ENCODE measurements at regions not wholly inside any gene's neighbourhood (a gene's known extent, or its start where the extent isn't known, plus 50 kb on each side); places are given as distances from the start of the nearest gene placed in this dataset.

- in situ Hi-C loops (cut with MboI; ENCODE audit: low pct_unique_long_range_greater_than_20kb, low sequenced_read_pairs, unreplicated experiment): no loop called here
- DNase-seq (ENCODE audit: low spot score): no peak
- TF ChIP-seq CTCF (IDR thresholded peaks at IDR 0.05; ENCODE audit: extremely low read depth, insufficient read depth, missing control alignments): no peak
Observed at GRCh38 chr3:16739541-16740105, 134.4 kb upstream of the DAZL start.

- no peak for DNase-seq (ENCODE audit: low spot score)
- TF ChIP-seq CTCF (IDR thresholded peaks at IDR 0.05; ENCODE audit: extremely low read depth, insufficient read depth, missing control alignments): no peak
- in situ Hi-C loops (cut with MboI; ENCODE audit: low pct_unique_long_range_greater_than_20kb, low sequenced_read_pairs, unreplicated experiment): no loop called here
Observed at GRCh38 chr3:16740515-16740914, 135.3 kb upstream of the DAZL start.

GRCh38 chr3:16741103-16741758 lies 136.0 kb upstream of the DAZL start:
- no peak for TF ChIP-seq CTCF (IDR thresholded peaks at IDR 0.05; ENCODE audit: extremely low read depth, insufficient read depth, missing control alignments)
- in situ Hi-C loops (cut with MboI; ENCODE audit: low pct_unique_long_range_greater_than_20kb, low sequenced_read_pairs, unreplicated experiment): no loop called here
- no peak for DNase-seq (ENCODE audit: low spot score)

GRCh38 chr3:16741890-16742289 lies 136.7 kb upstream of the DAZL start:
- in situ Hi-C loops (cut with MboI; ENCODE audit: low pct_unique_long_range_greater_than_20kb, low sequenced_read_pairs, unreplicated experiment): no loop called here
- TF ChIP-seq CTCF (IDR thresholded peaks at IDR 0.05; ENCODE audit: extremely low read depth, insufficient read depth, missing control alignments): no peak
- DNase-seq (ENCODE audit: low spot score): no peak

DNA sequence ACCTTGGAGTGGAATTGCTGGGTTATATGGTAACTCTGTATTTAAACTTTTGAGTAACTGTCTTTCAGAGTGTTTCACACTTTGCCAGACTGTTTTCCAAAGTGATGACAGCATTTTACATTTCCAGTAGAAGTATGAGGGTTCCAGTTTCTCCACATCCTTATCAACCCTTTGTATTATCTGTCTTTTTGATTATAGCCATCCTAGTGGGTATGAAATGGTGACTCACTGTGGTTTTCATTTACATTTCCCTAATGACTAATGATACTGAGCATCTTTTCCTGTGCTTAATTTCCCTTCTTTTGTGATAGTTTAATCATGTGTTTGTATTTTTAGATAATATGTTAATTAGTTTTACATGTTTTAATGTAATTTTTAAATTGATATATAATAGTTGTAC lies 138.1 kb upstream of the DAZL start:
- DNase-seq (ENCODE audit: low spot score): no peak
- in situ Hi-C loops (cut with MboI; ENCODE audit: low pct_unique_long_range_greater_than_20kb, low sequenced_read_pairs, unreplicated experiment): no loop called here
- no peak for TF ChIP-seq CTCF (IDR thresholded peaks at IDR 0.05; ENCODE audit: extremely low read depth, insufficient read depth, missing control alignments)

DNA sequence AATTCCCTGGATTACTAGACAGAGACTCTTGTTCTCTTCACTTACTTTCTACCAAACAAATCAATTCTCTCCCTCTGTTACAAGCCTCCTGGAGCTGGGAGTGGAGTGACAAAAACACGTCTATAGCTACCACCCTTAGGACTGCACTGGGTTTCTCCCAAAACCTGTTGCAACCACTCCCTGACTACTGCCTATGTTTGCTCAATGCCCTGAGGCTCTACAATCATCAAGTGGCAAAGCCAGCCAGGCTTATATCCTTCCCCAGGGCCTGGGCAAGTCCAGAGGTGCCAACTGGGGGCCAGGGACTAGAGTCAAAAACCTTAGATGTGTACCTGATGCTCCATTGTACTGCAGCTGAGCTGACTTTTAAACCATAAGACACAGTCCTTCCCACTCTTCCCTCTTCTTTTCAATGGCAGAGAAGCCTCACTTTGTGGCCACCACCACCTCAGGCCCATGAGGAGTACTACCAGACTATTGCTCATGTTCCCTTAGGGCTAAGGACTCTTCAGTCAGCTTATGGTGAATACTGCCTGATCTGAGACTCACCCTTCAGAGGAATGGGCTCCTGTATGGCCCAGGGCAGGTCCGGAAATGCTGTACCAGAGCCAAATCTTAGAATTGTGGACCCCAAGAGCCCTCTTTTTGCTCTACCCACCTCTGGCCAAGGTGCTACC lies 125.4 kb upstream of the PLCL2 start:
- in situ Hi-C loops (cut with MboI; ENCODE audit: low pct_unique_long_range_greater_than_20kb, low sequenced_read_pairs, unreplicated experiment): no loop called here

More for the DNA sequence above, 125.4 kb upstream of the PLCL2 start:
- DNase-seq (ENCODE audit: low spot score): no peak
- no peak for TF ChIP-seq CTCF (IDR thresholded peaks at IDR 0.05; ENCODE audit: extremely low read depth, insufficient read depth, missing control alignments)

All from GM13977 (cell line).